ENCODE measurements at regions not wholly inside any gene's neighbourhood (a gene's known extent, or its start where the extent isn't known, plus 50 kb on each side); places are given as distances from the start of the nearest gene placed in this dataset.

- TF ChIP-seq EP300 (IDR thresholded peaks at IDR 0.05; ENCODE audit: borderline replicate concordance in 1 of 2, low read depth in 1 of 2, low read length in 1 of 2) = no peak
- TF ChIP-seq NFIC (IDR thresholded peaks at IDR 0.05; ENCODE audit: borderline replicate concordance) = no peak
- no peak for TF ChIP-seq CTCF (IDR thresholded peaks at IDR 0.05)
- no peak for TF ChIP-seq PBX3 (IDR thresholded peaks at IDR 0.05)
- no peak for TF ChIP-seq REST (IDR thresholded peaks at IDR 0.05; ENCODE audit: low read depth, low read length)
- no peak for TF ChIP-seq POLR2AphosphoS5 (IDR thresholded peaks at IDR 0.05; ENCODE audit: low read depth, low read length)
- no peak for TF ChIP-seq RAD21 (IDR thresholded peaks at IDR 0.05; ENCODE audit: low read length)
- TF ChIP-seq TAF1 (IDR thresholded peaks at IDR 0.05; ENCODE audit: borderline replicate concordance, low read depth, low read length) = no peak
- TF ChIP-seq MAX (IDR thresholded peaks at IDR 0.05; ENCODE audit: low read depth) = no peak
- no peak for TF ChIP-seq GABPA (IDR thresholded peaks at IDR 0.05; ENCODE audit: low read depth)
- TF ChIP-seq IRF3 (IDR thresholded peaks at IDR 0.05; ENCODE audit: low read depth, low read length) = no peak
These were observed 280.0 kb upstream of the ANKRD55 start for GRCh38 chr5:56513141-56513540.
